Hepatic stellate cell (primary cell): ENCODE measurements at regions not wholly inside any gene's neighbourhood (a gene's known extent, or its start where the extent isn't known, plus 50 kb on each side); places are given as distances from the start of the nearest gene placed in this dataset.
"Not testable (repeated sequence)": the region's sequence is repeated elsewhere in the genome, so short reads cannot be mapped to it uniquely, and the experiment has no call there.

Experiments
- DNase-seq: peaks from one replicate; pipeline ENCODE4 v3.0.0; 2011; ENCODE audit warnings: low spot score

GRCh38 chr5:162209005-162209605, 141.5 kb downstream of the GABRG2 start:
- peak; percentile 12 for DNase-seq

DNA sequence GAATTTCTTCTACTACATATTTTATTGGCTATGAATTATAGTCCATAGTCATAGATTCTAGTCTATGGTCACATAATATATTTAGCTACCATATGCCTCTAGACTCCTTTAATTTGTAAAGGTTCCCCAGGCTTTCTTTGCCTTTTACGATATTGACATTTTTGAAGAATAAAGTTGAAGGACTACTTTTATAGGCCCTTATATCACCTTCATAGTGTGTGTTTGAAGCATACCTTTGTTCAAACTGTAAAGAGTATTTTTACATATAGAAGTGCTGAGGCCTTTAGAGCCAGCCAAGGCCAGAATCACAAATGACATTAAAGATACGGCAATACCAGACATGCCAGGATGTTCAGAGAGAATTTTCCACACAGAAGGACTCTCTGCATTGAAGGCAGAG, 147.0 kb downstream of the GABRG2 start:
- no peak for DNase-seq

DNA sequence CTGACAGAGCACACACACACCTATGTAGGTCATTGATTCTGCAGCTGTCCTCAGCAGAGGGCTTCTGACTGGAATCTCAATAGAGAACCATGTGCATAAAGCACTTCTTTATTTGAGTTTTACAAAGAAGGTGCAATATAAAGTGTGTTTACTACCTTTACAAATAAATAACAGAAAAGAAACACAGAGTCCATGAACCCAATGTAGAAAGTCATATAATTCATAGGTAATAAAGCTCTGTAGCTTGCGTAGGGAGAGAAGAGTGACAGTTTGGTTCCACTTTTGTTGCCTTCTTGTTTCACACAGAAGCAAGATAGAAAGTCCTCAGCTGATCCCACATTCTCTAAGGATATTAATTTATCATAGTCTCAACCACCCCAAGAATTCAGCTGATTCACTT, 149.5 kb downstream of the GABRG2 start:
- DNase-seq = no peak

DNA sequence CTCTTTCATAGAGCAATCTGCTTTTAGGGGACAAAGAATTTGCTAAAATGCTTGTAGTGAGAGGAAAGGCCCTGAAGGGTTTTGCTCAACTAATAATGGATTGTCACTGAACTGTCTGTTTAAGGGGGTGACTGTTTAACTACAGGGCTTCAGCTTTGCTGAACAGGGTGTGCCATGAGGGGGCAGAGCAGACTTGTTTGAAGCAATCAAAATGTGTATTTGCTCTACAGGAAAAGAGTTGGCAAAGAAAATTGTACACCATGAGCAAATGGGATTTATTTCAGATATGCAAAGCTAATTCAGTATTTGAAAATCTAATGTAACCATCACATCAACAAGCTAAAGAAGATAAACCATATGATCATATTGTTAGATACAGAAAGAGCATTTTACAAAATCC, 154.3 kb downstream of the GABRG2 start:
- DNase-seq = no peak

DNA sequence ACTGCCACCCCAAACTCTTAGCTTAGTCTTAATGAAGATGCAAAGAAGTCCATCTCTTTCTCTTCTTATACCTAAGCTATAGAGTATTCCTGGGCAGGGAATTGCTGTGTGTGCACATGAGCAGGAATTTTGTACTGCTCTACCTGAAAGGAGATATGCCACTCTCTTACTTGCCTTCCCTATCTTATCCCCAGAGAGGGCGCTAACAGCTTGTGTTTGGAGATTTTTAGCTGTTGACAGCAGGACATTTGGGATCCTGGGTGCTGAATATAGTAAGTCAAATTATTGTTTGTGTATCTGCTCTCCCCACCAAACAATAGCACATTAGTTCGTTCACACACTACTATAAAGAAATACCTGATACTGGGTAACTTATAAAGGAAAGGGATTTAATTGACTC, 159.5 kb downstream of the GABRG2 start:
- no peak for DNase-seq

DNA sequence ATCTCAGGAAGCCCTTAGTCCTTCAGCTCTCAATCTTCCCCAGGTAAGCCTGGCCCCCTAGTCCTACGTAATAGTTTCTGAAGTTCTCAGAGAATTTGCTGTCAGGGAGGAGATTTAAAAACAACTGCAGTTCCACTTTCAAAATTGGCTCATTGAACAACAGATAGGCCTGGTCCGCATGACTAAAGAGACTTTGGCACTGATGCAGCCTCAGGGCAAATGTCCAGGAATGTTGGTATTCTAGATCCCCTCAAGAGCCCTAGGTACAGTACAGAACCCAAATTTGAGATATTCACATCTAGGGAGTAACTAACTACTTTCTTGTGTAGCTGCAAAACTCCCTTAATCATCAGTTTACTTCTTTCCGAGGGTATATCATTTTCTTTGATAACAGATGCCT, 162.8 kb downstream of the GABRG2 start:
- no peak for DNase-seq

DNA sequence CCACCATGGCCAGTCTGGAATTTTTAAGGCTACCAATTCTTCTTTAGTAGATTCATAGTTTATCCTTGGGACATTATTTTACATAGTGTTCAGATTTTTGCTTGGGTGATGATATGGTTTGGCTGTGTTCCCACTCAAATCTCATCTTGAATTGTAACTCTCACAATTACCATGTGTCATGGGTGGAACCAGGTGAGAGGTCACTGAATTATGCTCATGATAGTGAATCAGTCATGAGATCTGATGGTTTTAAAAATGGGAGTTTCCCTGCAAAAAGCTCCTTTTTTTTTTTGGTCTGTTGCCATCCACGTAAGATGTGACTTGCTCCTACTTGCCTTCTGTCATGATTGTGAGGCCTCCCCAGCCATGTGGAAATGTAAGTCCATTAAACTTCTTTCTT, 163.9 kb downstream of the GABRG2 start:
- no peak for DNase-seq

DNA sequence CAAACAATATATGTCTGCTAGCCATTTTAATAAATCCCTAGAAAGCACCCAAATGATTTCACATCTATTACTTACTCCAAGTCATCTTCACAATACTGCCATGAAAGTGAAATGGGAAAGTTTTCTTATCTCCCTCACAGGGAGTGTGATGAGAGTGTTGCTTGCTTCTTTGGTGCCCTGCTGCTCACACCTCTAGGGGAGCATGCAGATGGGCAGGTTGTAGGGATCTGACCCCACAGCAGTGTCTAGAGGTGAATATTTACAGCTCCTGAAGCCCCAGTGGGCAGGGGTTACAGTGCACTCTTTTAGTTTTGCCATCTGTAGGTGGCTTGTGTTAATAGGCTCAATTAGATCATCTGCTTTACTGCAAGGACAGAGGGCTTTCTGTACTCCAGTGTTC, 173.2 kb downstream of the GABRG2 start:
- DNase-seq = no peak

DNA sequence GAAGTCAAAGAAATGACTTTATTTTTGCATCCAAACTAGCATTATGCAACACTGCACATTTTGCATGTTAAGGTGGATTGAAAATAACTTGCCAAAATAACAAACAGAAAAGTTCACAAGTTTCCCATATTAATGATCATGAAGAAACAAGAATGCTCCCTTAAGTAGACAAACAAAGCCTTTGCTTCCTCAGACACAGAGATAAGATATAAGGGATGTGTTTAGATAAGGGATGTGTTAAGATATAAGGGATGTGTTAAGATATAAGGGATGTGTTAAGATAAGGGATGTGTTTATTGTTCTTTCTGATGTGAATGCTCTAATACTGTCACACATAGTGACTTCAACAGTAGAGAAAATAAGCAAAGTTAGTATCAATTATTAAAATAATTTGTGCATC, 174.8 kb downstream of the GABRG2 start:
- no peak for DNase-seq

GRCh38 chr5:162243651-162244050, 176.1 kb downstream of the GABRG2 start:
- DNase-seq = no peak

GRCh38 chr5:162248107-162248713, 180.6 kb downstream of the GABRG2 start:
- DNase-seq = no peak

DNA sequence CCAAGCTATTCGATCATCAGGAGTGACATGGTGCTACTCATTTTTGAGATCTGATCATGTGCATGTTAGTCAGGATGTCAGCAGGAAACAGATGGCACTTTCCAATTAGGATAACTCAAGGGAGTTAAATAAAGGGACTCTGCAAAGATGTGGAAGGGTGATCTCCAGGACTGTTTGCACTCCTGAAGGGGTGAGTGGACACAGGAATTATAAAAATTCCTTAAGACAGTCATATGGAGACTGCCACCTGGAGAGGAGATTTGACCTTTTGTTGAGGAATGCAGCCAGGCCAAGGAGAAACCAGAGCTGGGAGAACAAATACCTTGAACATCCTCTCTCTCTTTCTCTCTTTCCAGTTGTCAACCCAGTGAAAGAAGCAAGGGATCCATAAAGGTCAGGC, 189.1 kb downstream of the GABRG2 start:
- no peak for DNase-seq

- DNase-seq = no peak
These were observed 201.3 kb downstream of the GABRG2 start for GRCh38 chr5:162268694-162269481.

DNA sequence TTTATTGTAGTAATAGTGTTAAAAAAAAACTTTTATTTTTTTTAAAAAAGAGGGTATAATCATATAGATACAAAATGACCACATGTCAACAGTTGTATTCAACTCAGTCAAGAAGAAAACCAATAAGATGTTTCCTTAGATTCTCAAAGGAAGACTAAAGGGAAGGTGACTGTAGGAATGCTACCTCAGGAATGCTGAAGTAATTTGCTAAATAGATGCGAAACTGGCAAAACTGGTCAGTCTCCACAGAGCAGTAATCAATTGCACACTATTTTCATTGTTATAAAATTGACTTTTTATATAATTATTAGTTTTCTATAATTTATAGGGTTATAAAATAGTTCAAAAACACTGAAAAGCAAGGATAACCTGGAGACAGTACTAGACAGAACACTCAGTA, 204.8 kb downstream of the GABRG2 start:
- no peak for DNase-seq

DNA sequence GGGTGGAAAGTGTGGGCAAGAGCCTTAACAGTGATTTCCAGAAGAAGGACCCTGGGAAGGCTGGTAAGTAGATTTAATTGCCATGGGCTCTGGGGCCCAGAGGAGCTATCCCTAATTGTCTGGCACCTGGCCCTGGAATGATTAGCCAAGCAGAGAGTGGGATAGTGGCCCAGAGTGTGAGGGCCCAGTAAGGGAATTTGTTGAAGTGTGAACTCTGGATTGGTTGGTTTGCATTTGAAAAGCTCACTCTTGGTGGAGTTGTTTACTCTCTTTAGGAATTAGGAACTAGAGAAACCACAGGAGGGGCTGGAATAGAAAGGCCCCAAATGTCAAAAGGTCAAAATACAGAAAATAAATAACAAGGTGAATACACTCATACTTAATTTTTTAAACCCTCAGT, 207.1 kb downstream of the GABRG2 start:
- DNase-seq = no peak

DNA sequence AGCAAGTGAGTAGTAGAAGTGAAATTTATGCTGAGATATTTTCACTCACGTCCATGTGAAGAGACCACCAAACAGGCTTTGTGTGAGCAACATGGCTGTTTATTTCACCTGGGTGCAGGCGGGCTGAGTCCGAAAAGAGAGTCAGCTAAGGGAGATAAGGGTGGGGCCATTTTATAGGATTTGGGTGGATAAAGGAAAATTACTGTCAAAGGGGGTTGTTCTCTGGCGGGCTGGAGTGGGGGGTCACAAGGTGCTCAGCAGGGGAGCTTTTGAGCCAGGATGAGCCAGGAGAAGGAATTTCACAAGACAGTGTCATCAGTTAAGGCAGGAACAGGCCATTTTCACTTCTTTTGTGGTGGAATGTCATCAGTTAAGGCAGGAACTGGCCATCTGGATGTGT, 207.8 kb downstream of the GABRG2 start:
- not testable (repeated sequence) for DNase-seq

GRCh38 chr5:162282191-162282590, 214.6 kb downstream of the GABRG2 start:
- no peak for DNase-seq

GRCh38 chr5:162283609-162284008, 216.0 kb downstream of the GABRG2 start:
- DNase-seq = no peak

DNA sequence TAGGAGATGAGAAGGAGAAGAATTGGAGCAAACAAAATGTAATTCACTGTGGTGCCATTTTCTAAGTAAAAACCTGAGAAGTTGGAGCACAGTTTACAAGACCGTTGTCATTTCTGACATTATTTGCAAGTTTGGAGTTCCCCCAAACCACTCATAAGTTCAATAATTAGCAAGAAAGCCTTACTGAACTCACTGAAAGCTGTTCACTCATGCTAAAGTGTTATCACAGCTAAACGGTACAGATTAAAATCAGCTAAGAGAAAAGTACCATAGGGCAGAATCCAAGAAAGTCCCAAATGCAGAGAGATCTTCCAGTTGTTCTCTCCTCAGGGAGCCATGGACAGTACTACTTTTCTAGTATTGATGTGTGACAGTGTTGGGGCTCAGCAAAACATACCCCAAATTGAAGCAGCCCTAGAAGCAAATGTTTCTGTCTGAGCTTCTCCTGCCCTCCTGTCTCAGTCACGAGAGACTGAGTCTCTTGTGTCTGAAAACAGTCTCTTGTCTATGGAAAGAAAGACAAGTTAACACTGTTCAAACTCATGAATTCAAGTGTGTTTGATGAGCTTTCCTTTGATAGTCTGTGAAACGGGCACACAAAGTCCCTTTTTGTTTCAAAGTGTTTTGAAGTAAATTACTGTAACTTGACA, 221.2 kb downstream of the GABRG2 start:
- DNase-seq = no peak

DNA sequence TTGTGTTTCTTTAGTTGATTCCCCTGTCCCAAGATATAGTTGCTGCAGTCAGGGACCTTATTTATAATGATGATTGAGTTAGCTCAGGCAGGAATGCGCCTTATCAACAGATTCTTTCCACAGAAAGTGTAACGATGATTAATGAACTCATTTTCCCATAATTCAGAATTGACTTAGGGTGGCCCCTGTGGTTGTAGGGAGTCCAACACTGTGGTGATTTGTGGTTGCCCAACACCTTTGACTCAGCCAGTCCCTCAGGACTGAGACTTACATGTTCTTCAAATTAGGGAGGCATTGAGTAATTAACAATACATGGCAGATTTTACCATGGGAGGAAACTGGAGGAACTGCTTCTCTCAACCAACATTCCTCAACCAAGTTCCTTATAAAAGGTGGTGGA, 221.9 kb downstream of the GABRG2 start:
- DNase-seq = no peak

DNA sequence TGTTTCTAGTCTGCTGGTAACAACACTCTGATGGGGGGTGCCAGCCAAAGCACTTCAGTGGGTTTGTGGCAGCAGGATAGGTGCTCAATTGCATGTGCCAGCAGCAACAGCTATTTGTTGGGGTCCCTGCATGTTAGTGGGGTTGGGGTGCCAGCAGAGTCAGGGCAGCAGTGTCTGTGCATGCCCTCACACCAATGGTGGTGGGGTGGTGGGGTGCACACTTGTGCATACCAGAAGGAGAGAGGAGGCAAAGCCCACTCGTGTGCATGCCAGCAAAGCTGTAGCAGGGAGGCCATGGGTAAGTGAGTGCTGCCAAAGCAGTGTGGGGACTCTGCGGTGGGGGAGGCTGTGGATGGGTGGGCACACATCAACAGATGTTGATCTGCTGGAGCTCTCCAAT, 232.2 kb downstream of the GABRG2 start:
- DNase-seq = no peak

DNA sequence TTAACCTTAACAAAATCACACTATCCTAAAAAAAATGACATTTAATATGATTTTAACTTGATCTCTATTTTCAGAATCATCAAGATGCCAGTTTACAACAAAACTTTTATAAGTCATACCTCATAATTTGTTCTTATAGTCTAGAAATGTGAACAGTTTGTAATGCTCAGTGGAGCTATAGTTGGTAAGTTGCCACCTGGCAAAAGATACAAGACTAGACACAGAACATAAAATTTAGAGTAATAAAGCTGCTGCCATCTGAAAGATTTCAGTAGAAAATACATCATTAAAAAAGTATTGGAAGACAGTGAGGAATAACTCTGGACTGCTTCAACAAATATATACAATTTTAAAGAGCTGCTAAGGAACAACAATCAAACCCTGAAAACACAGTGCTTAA, 233.8 kb downstream of the GABRG2 start:
- no peak for DNase-seq

DNA sequence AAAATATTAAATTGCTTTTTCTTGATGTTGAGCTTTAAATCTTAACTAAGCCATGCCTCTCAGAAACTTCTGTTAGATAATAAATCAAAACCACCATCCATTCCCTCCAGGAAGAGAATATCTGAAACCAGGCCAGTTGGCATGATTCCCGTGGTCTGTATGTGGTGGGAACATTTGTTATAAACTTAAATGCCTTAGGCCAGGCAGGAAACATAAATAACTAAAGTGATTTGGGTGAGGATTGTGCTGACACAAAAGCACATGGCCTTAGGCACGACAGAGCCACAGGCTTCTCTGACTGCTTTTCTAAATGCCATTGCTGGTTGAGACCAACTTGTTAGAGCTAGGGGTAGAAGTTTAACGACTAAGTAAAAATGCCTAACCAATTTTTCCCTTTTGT, 255.9 kb downstream of the GABRG2 start:
- DNase-seq = no peak
